ENCODE measurements at regions not wholly inside any gene's neighbourhood (a gene's known extent, or its start where the extent isn't known, plus 50 kb on each side); places are given as distances from the start of the nearest gene placed in this dataset.
"Not testable (repeated sequence)": the region's sequence is repeated elsewhere in the genome, so short reads cannot be mapped to it uniquely, and the experiment has no call there.

DNA sequence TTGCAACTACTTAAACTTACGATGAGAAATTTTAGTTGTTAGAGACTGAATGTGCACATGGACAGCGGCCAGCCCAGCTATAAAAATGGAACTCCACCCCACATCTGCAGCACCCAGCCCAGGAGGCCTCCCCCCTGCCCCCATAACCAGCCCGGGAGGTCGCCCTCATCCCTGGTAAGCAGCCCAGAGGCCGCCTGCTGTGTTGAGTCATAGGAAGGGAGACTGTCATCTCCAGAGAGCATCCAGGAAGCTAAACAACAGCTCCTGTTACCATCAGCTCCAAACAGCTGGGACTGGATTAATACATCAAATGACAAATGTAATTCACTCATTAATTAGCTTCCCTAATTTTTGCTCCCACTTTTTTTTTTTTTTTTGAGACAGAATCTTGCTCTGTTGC, 5452.7 kb upstream of the TPTE start:
- not testable (repeated sequence) for H3K4me3 ChIP-seq (ENCODE audit: low read depth in 1 of 2, low read length in 2 of 2); H3K27me3 ChIP-seq (ENCODE audit: low read depth, low read length); H3K36me3 ChIP-seq (ENCODE audit: control insufficient read depth in 1 of 2, insufficient read depth in 2 of 2, low read length in 2 of 2); H3K9me3 ChIP-seq (ENCODE audit: control insufficient read depth in 1 of 2, low read length in 2 of 2); H3K27ac ChIP-seq (ENCODE audit: low read length); H3K4me1 ChIP-seq (ENCODE audit: control insufficient read depth in 1 of 2, insufficient read depth in 2 of 2, low read length in 2 of 2)

DNA sequence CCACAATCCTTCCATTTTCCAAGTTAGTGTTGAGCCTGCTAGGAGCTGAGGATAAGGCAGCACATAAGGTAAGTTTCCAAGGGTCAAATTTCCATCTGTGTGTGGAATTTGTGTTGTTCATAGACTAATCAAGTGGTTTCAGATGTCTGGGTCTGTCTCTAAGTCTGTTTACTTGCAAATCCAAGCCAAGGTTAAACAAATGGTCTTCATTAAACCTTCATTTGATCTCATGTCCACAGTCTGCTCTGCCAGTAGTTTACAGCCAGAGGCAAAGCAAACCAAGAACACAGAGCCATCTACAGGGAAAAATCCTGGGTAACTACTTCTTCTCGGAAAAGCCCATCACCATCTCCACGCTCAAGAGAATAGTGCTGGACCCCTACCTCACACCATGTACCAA, 5450.2 kb upstream of the TPTE start:
- H3K36me3 ChIP-seq (ENCODE audit: control insufficient read depth in 1 of 2, insufficient read depth in 2 of 2, low read length in 2 of 2); H3K27ac ChIP-seq (ENCODE audit: low read length); H3K4me3 ChIP-seq (ENCODE audit: low read depth in 1 of 2, low read length in 2 of 2); H3K9me3 ChIP-seq (ENCODE audit: control insufficient read depth in 1 of 2, low read length in 2 of 2); H3K27me3 ChIP-seq (ENCODE audit: low read depth, low read length); H3K4me1 ChIP-seq (ENCODE audit: control insufficient read depth in 1 of 2, insufficient read depth in 2 of 2, low read length in 2 of 2): not testable (repeated sequence)

DNA sequence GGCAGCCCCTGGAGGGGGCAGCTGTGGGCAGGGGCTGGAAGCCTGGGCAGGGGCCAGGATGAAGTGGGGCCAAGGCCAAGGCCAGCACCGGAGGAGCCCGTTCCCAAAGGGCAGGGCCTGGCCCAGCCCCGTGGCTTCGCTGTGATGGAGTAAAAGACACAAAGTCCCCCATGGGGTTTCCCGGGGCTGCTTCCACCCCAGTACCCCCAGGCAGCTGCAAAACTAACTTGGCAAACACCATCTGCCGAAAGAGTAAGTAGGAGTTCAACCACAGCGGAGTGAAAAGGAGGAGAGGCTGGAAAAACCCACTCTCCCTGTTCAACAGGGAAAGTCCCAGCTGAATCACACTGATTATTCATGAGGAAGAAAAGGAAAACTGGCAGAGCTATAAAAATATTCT, 5444.5 kb upstream of the TPTE start:
- not testable (repeated sequence) for H3K4me1 ChIP-seq (ENCODE audit: control insufficient read depth in 1 of 2, insufficient read depth in 2 of 2, low read length in 2 of 2); H3K9me3 ChIP-seq (ENCODE audit: control insufficient read depth in 1 of 2, low read length in 2 of 2); H3K36me3 ChIP-seq (ENCODE audit: control insufficient read depth in 1 of 2, insufficient read depth in 2 of 2, low read length in 2 of 2); H3K27me3 ChIP-seq (ENCODE audit: low read depth, low read length); H3K27ac ChIP-seq (ENCODE audit: low read length); H3K4me3 ChIP-seq (ENCODE audit: low read depth in 1 of 2, low read length in 2 of 2)

DNA sequence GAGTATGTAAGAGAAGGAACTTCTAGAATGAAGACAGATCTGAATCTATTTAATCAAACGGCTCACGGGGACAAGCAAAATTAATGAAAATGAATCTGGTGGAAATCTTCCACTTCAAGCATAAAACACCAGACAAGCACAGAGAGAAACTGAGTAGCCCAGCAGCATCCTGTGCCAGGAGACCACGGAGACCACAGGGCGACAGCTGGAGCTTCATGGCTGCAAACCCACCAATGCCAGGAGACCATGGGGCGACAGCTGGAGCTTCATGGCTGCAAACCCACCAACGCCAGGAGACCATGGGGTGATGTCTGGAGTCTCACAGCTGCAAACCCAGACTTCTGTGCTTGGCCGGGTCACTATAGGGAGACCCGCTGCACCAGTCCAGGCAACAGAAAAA, 5442.0 kb upstream of the TPTE start:
- not testable (repeated sequence) for H3K4me3 ChIP-seq (ENCODE audit: low read depth in 1 of 2, low read length in 2 of 2); H3K4me1 ChIP-seq (ENCODE audit: control insufficient read depth in 1 of 2, insufficient read depth in 2 of 2, low read length in 2 of 2); H3K27me3 ChIP-seq (ENCODE audit: low read depth, low read length); H3K27ac ChIP-seq (ENCODE audit: low read length); H3K9me3 ChIP-seq (ENCODE audit: control insufficient read depth in 1 of 2, low read length in 2 of 2); H3K36me3 ChIP-seq (ENCODE audit: control insufficient read depth in 1 of 2, insufficient read depth in 2 of 2, low read length in 2 of 2)

DNA sequence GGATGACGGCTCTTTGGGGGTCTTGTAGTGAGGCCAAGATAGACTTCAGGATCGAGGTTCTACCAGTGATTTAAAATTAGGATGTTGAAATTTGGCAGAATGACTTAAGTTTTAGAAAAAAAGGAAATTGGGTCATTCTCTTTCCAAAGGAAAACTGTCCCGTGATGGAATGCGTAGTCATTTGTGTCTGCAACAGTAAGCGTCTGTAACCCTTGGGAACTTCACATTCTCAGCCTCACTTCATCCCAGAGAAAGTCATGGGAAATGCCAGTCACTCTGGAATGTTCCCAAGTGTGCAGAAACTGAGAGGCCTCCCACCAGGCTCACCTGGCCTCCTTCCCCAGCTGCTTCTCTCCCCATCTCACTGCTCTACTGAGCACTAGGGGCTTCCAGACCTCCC, 5441.4 kb upstream of the TPTE start:
- not testable (repeated sequence) for H3K36me3 ChIP-seq (ENCODE audit: control insufficient read depth in 1 of 2, insufficient read depth in 2 of 2, low read length in 2 of 2); H3K4me1 ChIP-seq (ENCODE audit: control insufficient read depth in 1 of 2, insufficient read depth in 2 of 2, low read length in 2 of 2); H3K27me3 ChIP-seq (ENCODE audit: low read depth, low read length); H3K4me3 ChIP-seq (ENCODE audit: low read depth in 1 of 2, low read length in 2 of 2); H3K9me3 ChIP-seq (ENCODE audit: control insufficient read depth in 1 of 2, low read length in 2 of 2); H3K27ac ChIP-seq (ENCODE audit: low read length)

DNA sequence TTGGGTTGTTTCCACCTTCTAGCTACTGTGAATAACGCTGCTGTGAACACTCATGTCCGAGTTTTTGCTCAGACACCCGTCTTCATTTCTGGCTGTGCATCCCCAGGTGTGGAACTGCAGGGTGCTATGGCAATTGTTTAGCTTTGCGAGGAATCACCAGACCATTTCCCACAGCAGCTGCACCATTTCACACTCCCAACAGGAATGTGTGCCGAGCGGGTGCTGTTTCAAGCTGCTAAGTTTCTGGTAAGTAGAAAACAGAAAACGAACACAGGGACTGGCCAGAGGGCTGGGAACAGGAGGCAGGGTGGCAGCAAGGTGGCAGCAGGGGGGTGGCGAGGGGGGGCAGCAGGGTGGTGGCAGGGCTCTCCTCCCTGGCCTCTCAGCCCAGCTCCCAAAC, 5437.1 kb upstream of the TPTE start:
- H3K4me1 ChIP-seq (ENCODE audit: control insufficient read depth in 1 of 2, insufficient read depth in 2 of 2, low read length in 2 of 2); H3K27me3 ChIP-seq (ENCODE audit: low read depth, low read length); H3K36me3 ChIP-seq (ENCODE audit: control insufficient read depth in 1 of 2, insufficient read depth in 2 of 2, low read length in 2 of 2); H3K4me3 ChIP-seq (ENCODE audit: low read depth in 1 of 2, low read length in 2 of 2); H3K27ac ChIP-seq (ENCODE audit: low read length); H3K9me3 ChIP-seq (ENCODE audit: control insufficient read depth in 1 of 2, low read length in 2 of 2): not testable (repeated sequence)

DNA sequence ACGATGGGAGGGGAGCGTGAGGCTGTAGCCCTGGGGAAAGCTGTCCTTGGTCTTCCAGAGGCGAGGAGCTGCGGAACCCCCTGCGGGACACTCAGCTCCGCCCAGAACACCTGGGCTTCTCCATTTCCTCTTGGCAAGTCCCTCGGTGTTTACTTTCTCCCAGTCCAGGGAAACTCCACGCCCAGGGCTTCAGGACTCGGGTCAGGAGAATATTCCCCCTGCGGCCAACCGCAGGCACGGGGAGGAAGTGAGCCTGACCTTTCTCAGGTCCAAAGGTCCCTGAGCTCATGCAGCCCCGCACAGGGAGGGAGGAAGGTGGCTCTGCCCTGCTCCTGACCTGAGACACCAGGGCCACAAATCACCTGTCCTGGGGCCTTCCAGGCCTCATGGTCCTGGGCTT, 5435.9 kb upstream of the TPTE start:
- not testable (repeated sequence) for H3K9me3 ChIP-seq (ENCODE audit: control insufficient read depth in 1 of 2, low read length in 2 of 2); H3K27me3 ChIP-seq (ENCODE audit: low read depth, low read length); H3K36me3 ChIP-seq (ENCODE audit: control insufficient read depth in 1 of 2, insufficient read depth in 2 of 2, low read length in 2 of 2); H3K4me3 ChIP-seq (ENCODE audit: low read depth in 1 of 2, low read length in 2 of 2); H3K4me1 ChIP-seq (ENCODE audit: control insufficient read depth in 1 of 2, insufficient read depth in 2 of 2, low read length in 2 of 2); H3K27ac ChIP-seq (ENCODE audit: low read length)

DNA sequence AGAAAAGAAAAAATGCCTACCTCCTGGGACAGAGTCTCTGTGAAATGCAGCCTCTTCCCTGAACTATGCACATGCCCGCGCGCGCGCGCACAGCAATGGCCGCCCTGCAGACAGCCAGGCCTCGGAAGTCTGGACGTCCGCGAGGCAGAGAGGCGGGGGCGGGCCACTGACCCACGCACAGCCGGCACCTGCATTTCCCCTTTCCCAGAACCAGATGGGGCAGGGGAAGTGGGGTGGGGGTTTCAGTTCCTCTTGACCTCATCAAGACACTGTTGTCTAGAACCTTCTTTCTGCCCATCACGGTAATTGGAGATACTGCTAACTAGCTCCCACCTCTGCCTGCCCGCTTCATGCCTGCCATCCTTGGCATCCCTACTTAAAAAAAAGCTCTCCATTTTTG, 5435.0 kb upstream of the TPTE start:
- not testable (repeated sequence) for H3K27me3 ChIP-seq (ENCODE audit: low read depth, low read length); H3K9me3 ChIP-seq (ENCODE audit: control insufficient read depth in 1 of 2, low read length in 2 of 2)

DNA sequence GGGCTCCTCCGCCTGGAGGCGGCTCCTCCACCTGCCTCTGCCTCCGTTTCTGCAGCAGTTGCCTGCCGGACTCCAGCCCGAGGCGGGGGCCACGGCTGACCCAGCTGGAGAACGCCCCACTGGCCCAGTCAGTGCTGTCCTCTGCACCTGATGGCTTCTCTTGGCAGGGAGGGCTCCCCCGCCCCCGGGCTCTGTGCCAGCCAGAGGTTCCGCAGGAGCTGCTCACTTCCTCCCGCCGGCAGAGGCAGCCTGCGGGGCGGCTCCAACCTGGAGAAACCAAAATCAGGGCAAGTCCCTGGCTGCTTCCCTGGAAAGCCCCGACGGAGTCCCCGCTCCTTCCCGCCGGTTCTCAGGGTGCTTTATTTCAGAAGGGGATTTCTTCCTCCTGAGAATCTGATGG, 5432.6 kb upstream of the TPTE start:
- H3K4me1 ChIP-seq (ENCODE audit: control insufficient read depth in 1 of 2, insufficient read depth in 2 of 2, low read length in 2 of 2); H3K27me3 ChIP-seq (ENCODE audit: low read depth, low read length); H3K4me3 ChIP-seq (ENCODE audit: low read depth in 1 of 2, low read length in 2 of 2); H3K36me3 ChIP-seq (ENCODE audit: control insufficient read depth in 1 of 2, insufficient read depth in 2 of 2, low read length in 2 of 2); H3K9me3 ChIP-seq (ENCODE audit: control insufficient read depth in 1 of 2, low read length in 2 of 2); H3K27ac ChIP-seq (ENCODE audit: low read length): not testable (repeated sequence)

More for the DNA sequence above, 5435.0 kb upstream of the TPTE start:
- H3K36me3 ChIP-seq (ENCODE audit: control insufficient read depth in 1 of 2, insufficient read depth in 2 of 2, low read length in 2 of 2); H3K4me1 ChIP-seq (ENCODE audit: control insufficient read depth in 1 of 2, insufficient read depth in 2 of 2, low read length in 2 of 2); H3K27ac ChIP-seq (ENCODE audit: low read length); H3K4me3 ChIP-seq (ENCODE audit: low read depth in 1 of 2, low read length in 2 of 2): not testable (repeated sequence)

DNA sequence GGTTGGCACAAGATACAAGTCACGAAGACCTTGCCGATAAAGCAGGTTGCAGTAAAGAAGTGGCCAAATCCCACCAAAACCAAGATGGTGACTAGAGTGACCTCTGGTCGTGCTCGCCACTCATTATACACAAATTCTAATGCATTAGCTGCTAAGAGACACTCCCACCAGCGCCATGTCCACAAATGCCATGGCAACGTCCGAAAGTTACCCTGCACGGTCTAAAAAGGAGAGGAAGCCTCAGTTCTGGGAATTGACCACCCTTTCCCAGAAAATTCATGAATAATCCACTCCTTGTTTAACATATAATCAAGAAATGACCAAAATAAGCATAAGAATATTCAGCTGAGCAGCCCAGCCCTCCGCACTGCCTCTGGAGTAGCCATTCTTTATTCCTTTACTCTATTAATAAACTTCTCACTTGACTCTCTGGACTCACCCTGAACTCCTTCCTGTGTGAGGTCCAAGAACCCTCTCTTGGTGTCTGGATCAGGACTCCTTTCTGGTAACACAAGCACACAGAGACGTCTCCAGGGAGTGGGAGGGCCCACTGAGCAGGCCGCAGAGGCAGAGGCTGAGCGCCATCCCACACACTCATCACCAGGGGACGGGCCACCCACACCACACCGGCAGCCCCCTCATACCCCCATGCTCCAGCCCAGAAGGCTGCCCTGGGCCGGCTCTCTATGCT, 5431.8 kb upstream of the TPTE start:
- not testable (repeated sequence) for H3K27me3 ChIP-seq (ENCODE audit: low read depth, low read length); H3K4me3 ChIP-seq (ENCODE audit: low read depth in 1 of 2, low read length in 2 of 2); H3K27ac ChIP-seq (ENCODE audit: low read length); H3K4me1 ChIP-seq (ENCODE audit: control insufficient read depth in 1 of 2, insufficient read depth in 2 of 2, low read length in 2 of 2); H3K9me3 ChIP-seq (ENCODE audit: control insufficient read depth in 1 of 2, low read length in 2 of 2); H3K36me3 ChIP-seq (ENCODE audit: control insufficient read depth in 1 of 2, insufficient read depth in 2 of 2, low read length in 2 of 2)

DNA sequence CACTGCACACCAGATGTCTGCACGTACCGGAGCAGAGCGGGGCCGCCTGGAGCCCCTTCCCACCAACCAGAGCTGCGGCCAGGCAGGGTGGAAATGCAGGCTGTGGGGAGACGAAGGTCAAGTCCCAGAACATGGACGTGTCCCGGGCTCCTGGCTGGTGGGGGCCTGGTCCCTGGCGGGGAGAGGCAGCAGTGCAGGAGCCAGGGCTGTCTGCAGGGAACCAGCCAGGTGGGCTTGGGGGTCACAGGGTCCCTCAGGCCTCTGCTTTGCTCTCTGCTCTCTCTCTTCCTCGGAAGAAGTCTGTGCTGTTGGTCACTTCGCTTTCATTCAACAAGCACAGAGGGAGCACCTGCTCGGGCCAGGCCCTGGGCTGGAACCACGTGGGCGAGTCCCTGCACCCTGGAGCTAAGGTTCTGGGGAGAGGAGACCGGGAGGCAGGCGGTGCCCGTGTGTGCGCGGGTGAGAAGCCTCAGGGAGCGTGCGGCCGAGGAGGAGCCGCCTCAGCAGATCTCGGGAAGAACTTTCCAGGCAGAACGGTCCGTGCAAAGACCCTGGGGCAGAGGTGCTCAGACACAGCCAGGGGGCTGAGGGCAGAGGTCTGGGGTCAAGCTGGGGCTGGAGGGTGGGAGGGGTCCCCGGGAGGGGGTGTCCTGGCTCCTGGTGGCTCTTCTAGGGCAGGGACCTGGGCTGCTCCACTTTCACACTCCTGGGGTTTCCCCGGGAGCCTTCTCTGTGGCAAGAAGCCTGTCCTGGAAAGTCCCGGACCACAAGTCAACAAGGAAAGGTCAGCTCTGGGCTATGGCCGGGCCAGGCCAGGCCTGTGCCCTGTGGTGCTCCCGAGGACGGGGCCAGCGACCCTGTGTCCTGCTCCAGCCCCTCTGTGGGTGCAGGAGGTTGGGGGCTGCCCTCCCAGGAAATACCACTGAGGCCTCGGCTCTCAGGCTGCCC, 5431.0 kb upstream of the TPTE start:
- H3K9me3 ChIP-seq (ENCODE audit: control insufficient read depth in 1 of 2, low read length in 2 of 2); H3K4me1 ChIP-seq (ENCODE audit: control insufficient read depth in 1 of 2, insufficient read depth in 2 of 2, low read length in 2 of 2); H3K27me3 ChIP-seq (ENCODE audit: low read depth, low read length); H3K36me3 ChIP-seq (ENCODE audit: control insufficient read depth in 1 of 2, insufficient read depth in 2 of 2, low read length in 2 of 2); H3K4me3 ChIP-seq (ENCODE audit: low read depth in 1 of 2, low read length in 2 of 2); H3K27ac ChIP-seq (ENCODE audit: low read length): not testable (repeated sequence)

DNA sequence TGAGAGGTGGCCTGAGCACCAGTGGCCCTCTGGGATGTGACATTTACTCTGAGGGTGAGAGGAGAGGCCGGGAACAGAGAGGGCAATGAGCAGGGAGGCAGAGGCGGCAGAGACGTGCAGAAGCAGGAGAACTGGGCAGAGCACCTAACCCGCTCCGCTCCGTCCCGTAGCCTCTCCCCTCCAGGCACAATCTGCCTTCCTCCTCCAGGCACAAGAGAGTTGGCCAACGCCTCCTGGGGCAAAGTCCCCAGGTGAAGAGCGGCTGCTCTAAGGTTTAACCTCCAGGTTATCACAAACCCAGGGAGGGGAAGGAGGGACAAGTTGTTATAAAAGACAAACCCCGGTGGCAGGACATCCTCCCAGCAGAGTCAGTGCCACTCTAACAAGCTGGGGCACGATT, 5430.1 kb upstream of the TPTE start:
- not testable (repeated sequence) for H3K4me1 ChIP-seq (ENCODE audit: control insufficient read depth in 1 of 2, insufficient read depth in 2 of 2, low read length in 2 of 2); H3K27ac ChIP-seq (ENCODE audit: low read length); H3K4me3 ChIP-seq (ENCODE audit: low read depth in 1 of 2, low read length in 2 of 2); H3K27me3 ChIP-seq (ENCODE audit: low read depth, low read length); H3K9me3 ChIP-seq (ENCODE audit: control insufficient read depth in 1 of 2, low read length in 2 of 2); H3K36me3 ChIP-seq (ENCODE audit: control insufficient read depth in 1 of 2, insufficient read depth in 2 of 2, low read length in 2 of 2)

Measured in muscle layer of duodenum (tissue), 2 donors.